Breast epithelium (tissue), 4 donors: ENCODE measurements at regions not wholly inside any gene's neighbourhood (a gene's known extent, or its start where the extent isn't known, plus 50 kb on each side); places are given as distances from the start of the nearest gene placed in this dataset.
"Not testable (repeated sequence)": the region's sequence is repeated elsewhere in the genome, so short reads cannot be mapped to it uniquely, and the experiment has no call there.

Experiments used
- DNase-seq, 2 donors: peaks; one replicate each; pipeline ENCODE4 v3.0.0-alpha.2; 2019; ENCODE audit warnings: low spot score in 2 of 2
- H3K27ac ChIP-seq, 2 donors: fragments of 200-600 bp; sonication (generic) in 1 of 2; one replicate each; pipeline ENCODE4 v1.5.1; 2016 to 2019; ENCODE audit warnings: mild to moderate bottlenecking in 1 of 2
- H3K27me3 ChIP-seq, 2 donors: fragments of 200-600 bp; sonication (generic) in 1 of 2; one replicate each; pipeline versions ENCODE4 v1.5.1 to v1.6.0; 2017 to 2019; ENCODE audit warnings: control low read depth in 1 of 2, mild to moderate bottlenecking in 1 of 2
- H3K36me3 ChIP-seq: fragments of 200-600 bp; one replicate; pipeline ENCODE4 v1.5.1; 2019
- H3K4me1 ChIP-seq, 2 donors: fragments of 200-600 bp; sonication (generic); one replicate each; pipeline ENCODE4 v1.5.1; 2016 to 2019; ENCODE audit warnings: control low read depth in 1 of 2
- H3K4me3 ChIP-seq, 3 donors: fragments of 200-600 bp; sonication (generic); 1 replicate in 2 of 3; 2 replicates in 1 of 3; pipeline ENCODE4 v1.5.1; 2016 to 2019; ENCODE audit warnings: mild to moderate bottlenecking in 3 of 3, moderate library complexity in 2 of 3
- H3K9me3 ChIP-seq, 2 donors: fragments of 200-600 bp; sonication (generic) in 1 of 2; one replicate each; pipeline ENCODE4 v1.5.1; 2016 to 2019; ENCODE audit warnings: control low read depth in 1 of 2
- CTCF ChIP-seq, 3 donors: fragments of 450-650 bp; IDR thresholded peaks; one replicate each; pipeline ENCODE4 v1.5.1; 2016 to 2017; ENCODE audit warnings: antibody characterized with exemption in 3 of 3, mild to moderate bottlenecking in 3 of 3, moderate library complexity in 3 of 3
- POLR2A ChIP-seq: fragments of 450-650 bp; IDR thresholded peaks from one replicate; pipeline ENCODE4 v1.6.1; 2016; ENCODE audit warnings: antibody characterized with exemption, mild to moderate bottlenecking, moderate library complexity
- POLR2AphosphoS5 ChIP-seq, 3 donors: sonication (generic); formaldehyde crosslinking; IDR thresholded peaks; one replicate each; pipeline ENCODE4 v1.6.1; 2017; ENCODE audit warnings: antibody characterized with exemption in 3 of 3
- intact Hi-C: fragments of 100-400 bp; cut with DNase I; formaldehyde crosslinking; loops from one replicate; pipeline ENCODE4 v1.15.1; 2023; ENCODE audit warnings: low total_unique reads

DNA sequence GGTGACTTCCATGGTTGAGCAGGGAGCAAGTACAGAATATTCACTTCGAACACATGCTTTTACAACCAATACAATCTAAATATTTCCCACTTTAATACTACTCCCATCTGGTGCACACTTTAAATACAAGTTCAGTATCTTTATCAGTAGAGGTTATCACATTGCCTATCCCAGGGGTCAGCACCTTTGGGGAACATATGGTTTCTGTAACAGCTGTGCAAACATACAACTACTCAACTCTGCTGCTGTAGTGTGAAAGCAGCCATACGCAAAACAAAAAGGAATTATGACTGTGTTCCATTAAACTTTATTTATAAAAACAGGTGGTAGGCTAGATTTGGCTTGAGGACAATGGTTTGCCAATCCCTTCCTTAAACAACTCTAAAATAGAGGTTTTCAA lies 157.5 kb downstream of the XPNPEP1 start:
- H3K36me3 ChIP-seq, result no peaks in the 10 kb centered on the region
- DNase-seq, result no peak
- H3K27ac ChIP-seq, result no peak overlapping the region
- no peaks in the 10 kb centered on the region for H3K9me3 ChIP-seq
- no peaks in the 10 kb centered on the region for H3K4me1 ChIP-seq
- no peaks in the 10 kb centered on the region for H3K27me3 ChIP-seq
- no peak overlapping the region for H3K4me3 ChIP-seq
- intact Hi-C loops, result no loop called here
- TF ChIP-seq POLR2AphosphoS5 (IDR thresholded peaks at IDR 0.05) (no peak), CTCF (IDR thresholded peaks at IDR 0.05) (no peak), POLR2A (no peak)

DNA sequence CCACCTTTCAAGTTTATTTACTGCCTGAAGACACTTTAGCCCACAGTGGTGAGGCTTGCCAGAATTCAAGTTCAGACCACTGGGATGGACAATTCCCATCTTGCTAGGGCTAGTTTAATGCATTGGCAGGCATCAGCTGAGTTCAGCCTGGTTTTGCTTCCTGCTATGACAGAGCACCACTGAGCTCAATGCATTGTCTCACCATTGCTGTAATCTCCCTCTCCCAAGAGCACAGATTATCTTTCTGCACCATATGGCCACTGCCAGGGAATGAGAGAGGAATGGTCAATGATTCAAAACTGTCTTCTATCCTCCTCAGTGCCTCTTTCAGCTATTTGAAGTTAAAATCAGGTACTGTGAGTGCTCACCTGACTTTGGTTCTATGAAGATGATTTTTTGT lies 160.8 kb downstream of the XPNPEP1 start:
- Histone ChIP-seq H3K36me3 (no peaks in the 10 kb centered on the region), H3K27me3 (no peaks in the 10 kb centered on the region), H3K4me3 (no peak overlapping the region), H3K9me3 (no peaks in the 10 kb centered on the region), H3K27ac (no peak overlapping the region), H3K4me1 (no peaks in the 10 kb centered on the region)
- intact Hi-C loops, result no loop called here
- DNase-seq, result no peak
- TF ChIP-seq POLR2A (no peak), CTCF (IDR thresholded peaks at IDR 0.05) (no peak), POLR2AphosphoS5 (IDR thresholded peaks at IDR 0.05) (no peak)

DNA sequence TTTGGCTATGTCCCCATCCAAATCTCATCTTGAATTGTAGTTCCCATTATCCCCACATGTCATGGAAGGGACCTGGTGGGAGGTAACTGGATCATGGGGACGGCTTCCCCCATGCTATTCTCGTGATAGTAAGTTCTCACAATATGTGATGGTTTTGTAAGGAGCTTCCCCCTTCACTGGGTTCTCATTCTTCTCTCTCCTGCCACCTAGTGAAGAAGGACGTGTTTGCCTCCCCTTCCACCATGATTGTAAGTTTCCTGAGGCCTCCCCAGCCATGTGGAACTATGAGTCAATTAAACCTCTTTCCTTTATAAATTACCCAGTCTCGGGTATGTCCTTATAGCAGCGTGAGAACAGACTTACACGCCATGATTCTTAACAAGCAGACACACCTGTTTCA lies 165.6 kb downstream of the XPNPEP1 start:
- H3K4me3 ChIP-seq, intact Hi-C loops, H3K27ac ChIP-seq, H3K36me3 ChIP-seq, H3K9me3 ChIP-seq, H3K27me3 ChIP-seq, DNase-seq, H3K4me1 ChIP-seq: not testable (repeated sequence)

DNA sequence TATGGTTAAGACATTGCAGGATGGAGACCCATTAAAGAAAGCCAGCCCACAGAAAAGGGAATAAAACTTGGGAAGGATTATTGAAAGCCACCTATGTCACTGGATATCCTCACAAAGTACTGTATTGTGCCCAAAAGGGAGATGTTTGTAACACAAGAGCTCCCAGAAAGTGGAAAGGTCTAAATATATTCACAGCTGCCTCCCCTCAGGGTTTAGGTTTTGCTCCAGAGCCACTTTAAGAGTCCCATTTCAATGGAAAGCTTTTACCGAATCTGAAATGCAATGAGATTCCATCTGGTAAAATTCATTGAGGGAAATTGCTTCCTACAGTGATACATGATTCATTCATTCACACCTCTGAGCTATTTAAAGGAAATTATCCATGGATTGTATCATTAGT lies 176.4 kb downstream of the XPNPEP1 start:
- DNase-seq, result no peak
- Histone ChIP-seq H3K4me1 (no peaks in the 10 kb centered on the region), H3K4me3 (no peak overlapping the region), H3K27me3 (no peaks in the 10 kb centered on the region), H3K9me3 (no peaks in the 10 kb centered on the region), H3K36me3 (no peaks in the 10 kb centered on the region), H3K27ac (no peak overlapping the region)
- intact Hi-C loops, result no loop called here
- no peak for TF ChIP-seq CTCF (IDR thresholded peaks at IDR 0.05)

- no peak for DNase-seq
- Histone ChIP-seq H3K4me1 (no peaks in the 10 kb centered on the region), H3K27ac (no peak overlapping the region), H3K4me3 (no peak overlapping the region), H3K27me3 (no peaks in the 10 kb centered on the region), H3K36me3 (no peaks in the 10 kb centered on the region), H3K9me3 (no peaks in the 10 kb centered on the region)
- intact Hi-C loops, result no loop called here
- TF ChIP-seq POLR2AphosphoS5 (IDR thresholded peaks at IDR 0.05) (no peak), POLR2A (no peak), CTCF (IDR thresholded peaks at IDR 0.05) (no peak)
These were observed 179.3 kb downstream of the XPNPEP1 start for GRCh38 chr10:109744020-109744419.

- DNase-seq, result no peak
- Histone ChIP-seq H3K9me3 (no peaks in the 10 kb centered on the region), H3K4me1 (no peaks in the 10 kb centered on the region), H3K27me3 (no peaks in the 10 kb centered on the region), H3K4me3 (no peak overlapping the region), H3K36me3 (no peaks in the 10 kb centered on the region), H3K27ac (no peak overlapping the region)
- intact Hi-C loops, result no loop called here
- TF ChIP-seq CTCF (IDR thresholded peaks at IDR 0.05) (no peak), POLR2AphosphoS5 (IDR thresholded peaks at IDR 0.05) (no peak), POLR2A (no peak)
These were observed 179.7 kb downstream of the XPNPEP1 start for GRCh38 chr10:109743574-109743973.
